H1 (cell line): ENCODE measurements at regions not wholly inside any gene's neighbourhood (a gene's known extent, or its start where the extent isn't known, plus 50 kb on each side); places are given as distances from the start of the nearest gene placed in this dataset.

Source experiments
- CTCF ChIA-PET: fragments of 300-600 bp; sonication (Branson Sonifier 250); formaldehyde crosslinking; loops from one replicate; lab custom pipeline; 2021; ENCODE audit not compliant: partially characterized antibody; lab: Charles Lee
- POLR2A ChIA-PET: fragments of 300-600 bp; sonication (Branson Sonifier 250); formaldehyde crosslinking; loops from one replicate; lab custom pipeline; 2021; ENCODE audit warnings: inconsistent platforms; ENCODE audit not compliant: partially characterized antibody; lab: Charles Lee
- DNase-seq, 2 experiments: peaks; one replicate each; pipeline versions ENCODE4 v3.0.0 to v3.0.0-alpha.2; 2010 to 2022; ENCODE audit warnings: low spot score in 2 of 2, low read depth in 1 of 2, mixed read lengths in 1 of 2
- FAIRE-seq: peaks from 2 replicates; lab custom pipeline; 2011; peaks lifted over from hg19 to GRCh38; lab: Jason Lieb, UNC
- H2AFZ ChIP-seq: 2 replicates; pipeline ENCODE4 v1.8.1; 2012; ENCODE audit warnings: low read length, inconsistent platforms
- H2AK5ac ChIP-seq: 2 replicates; pipeline ENCODE4 v1.6.1; 2013; ENCODE audit warnings: low read depth, low read length
- H2BK120ac ChIP-seq: replicated peaks from 2 replicates; pipeline ENCODE3; 2013; ENCODE audit warnings: low read depth, low read length, inconsistent platforms
- H2BK12ac ChIP-seq: 2 replicates; pipeline ENCODE4 v1.6.1; 2013; ENCODE audit warnings: low read depth, low read length
- H2BK15ac ChIP-seq: 2 replicates; pipeline ENCODE4 v1.6.1; 2013; ENCODE audit warnings: low read length
- H2BK20ac ChIP-seq: 2 replicates; pipeline ENCODE4 v1.6.1; 2013; ENCODE audit warnings: low read length
- H2BK5ac ChIP-seq: 2 replicates; pipeline ENCODE4 v1.6.1; 2013; ENCODE audit warnings: low read depth, low read length
- H3K14ac ChIP-seq: 2 replicates; pipeline ENCODE4 v1.6.1; 2013; ENCODE audit warnings: inconsistent platforms; ENCODE audit not compliant: insufficient read length
- H3K18ac ChIP-seq: 2 replicates; pipeline ENCODE4 v1.6.1; 2013; ENCODE audit warnings: low read length; ENCODE audit errors: extremely low read depth
- H3K23ac ChIP-seq: 2 replicates; pipeline ENCODE4 v1.6.1; 2013; ENCODE audit warnings: inconsistent platforms; ENCODE audit not compliant: insufficient read length
- H3K23me2 ChIP-seq: 2 replicates; pipeline ENCODE4 v1.6.1; 2013; ENCODE audit warnings: low read depth, low read length
- H3K27ac ChIP-seq: 2 replicates; pipeline ENCODE4 v1.6.1; 2011; ENCODE audit warnings: low read depth, low read length, inconsistent platforms
- H3K27me3 ChIP-seq, 4 experiments: replicated peaks in 1 of 4; 1 replicate in 1 of 4; 2 replicates in 3 of 4; pipeline versions ENCODE4 v1.6.1 to v1.8.1; 2011 to 2013; ENCODE audit warnings: low read length in 3 of 4, mild to moderate bottlenecking in 3 of 4, inconsistent platforms in 2 of 4, mixed read lengths in 2 of 4, moderate library complexity in 1 of 4; ENCODE audit not compliant: control insufficient read depth in 3 of 4, insufficient read depth in 3 of 4; ENCODE audit errors: extremely low read depth in 1 of 4
- H3K36me3 ChIP-seq, 4 experiments: 2 replicates each; pipeline versions ENCODE4 v1.6.1 to v1.8.1; 2011 to 2013; ENCODE audit warnings: mild to moderate bottlenecking in 4 of 4, low read length in 3 of 4, moderate library complexity in 2 of 4, control low read depth in 1 of 4, inconsistent platforms in 1 of 4; ENCODE audit not compliant: insufficient read depth in 4 of 4, control insufficient read depth in 2 of 4
- H3K4ac ChIP-seq: replicated peaks from 2 replicates; pipeline ENCODE3; 2013; ENCODE audit warnings: low read length, low read depth, mixed read lengths, inconsistent platforms; ENCODE audit not compliant: insufficient read length
- H3K4me1 ChIP-seq, 4 experiments: replicated peaks in 1 of 4; 1 replicate in 1 of 4; 2 replicates in 3 of 4; pipeline versions ENCODE4 v1.6.1 to v1.8.1; 2011 to 2013; ENCODE audit warnings: low read length in 3 of 4, inconsistent platforms in 2 of 4, mixed read lengths in 1 of 4; ENCODE audit not compliant: insufficient read depth in 4 of 4, control insufficient read depth in 3 of 4
- H3K4me2 ChIP-seq, 2 experiments: 2 replicates each; pipeline versions ENCODE4 v1.6.1 to v1.8.1; 2011 to 2013; ENCODE audit warnings: low read depth in 2 of 2, low read length in 2 of 2, control low read depth in 1 of 2, inconsistent platforms in 1 of 2, mild to moderate bottlenecking in 1 of 2; ENCODE audit not compliant: insufficient read depth in 1 of 2
- H3K4me3 ChIP-seq, 4 experiments: fragments of 200-600, 300-600 bp in 1 of 4; sonication (generic), shearing (Covaris generic), sonication (Bioruptor Twin) in 1 of 4; 2 replicates each; pipeline versions ENCODE4 v1.5.1 to v1.8.1; 2011 to 2016; ENCODE audit warnings: low read length in 4 of 4, low read depth in 3 of 4, control low read depth in 2 of 4, inconsistent platforms in 2 of 4, mild to moderate bottlenecking in 2 of 4, mixed read lengths in 1 of 4, moderate library complexity in 1 of 4; ENCODE audit not compliant: insufficient read depth in 2 of 4; ENCODE audit errors: extremely low read depth in 1 of 4
- H3K56ac ChIP-seq: replicated peaks from 2 replicates; pipeline ENCODE3; 2013; ENCODE audit warnings: low read depth, mild to moderate bottlenecking, mixed read lengths, low read length, inconsistent platforms; ENCODE audit not compliant: insufficient read length
- H3K79me1 ChIP-seq: 2 replicates; pipeline ENCODE4 v1.6.1; 2013; ENCODE audit warnings: low read depth, low read length, control low read depth
- H3K79me2 ChIP-seq, 2 experiments: 2 replicates each; pipeline versions ENCODE4 v1.6.1 to v1.8.1; 2012 to 2013; ENCODE audit warnings: low read length in 2 of 2, mild to moderate bottlenecking in 2 of 2, inconsistent platforms in 1 of 2; ENCODE audit not compliant: insufficient read depth in 2 of 2, control insufficient read depth in 1 of 2
- H3K9ac ChIP-seq, 4 experiments: replicated peaks in 1 of 4; 1 replicate in 1 of 4; 2 replicates in 3 of 4; pipeline versions ENCODE4 v1.6.1 to v1.8.1; 2011 to 2013; ENCODE audit warnings: low read depth in 3 of 4, low read length in 3 of 4, control low read depth in 2 of 4, mild to moderate bottlenecking in 2 of 4, moderate library complexity in 2 of 4, inconsistent platforms in 1 of 4; ENCODE audit errors: extremely low read depth in 1 of 4
- H3K9me3 ChIP-seq, 2 experiments: 2 replicates each; pipeline versions ENCODE4 v1.6.1 to v1.8.1; 2012 to 2013; ENCODE audit warnings: mild to moderate bottlenecking in 2 of 2, moderate library complexity in 2 of 2, control low read depth in 1 of 2, inconsistent platforms in 1 of 2, low read depth in 1 of 2, low read length in 1 of 2, mixed read lengths in 1 of 2; ENCODE audit not compliant: insufficient read depth in 2 of 2
- H4K20me1 ChIP-seq, 2 experiments: replicated peaks in 1 of 2; 2 replicates each; pipeline versions ENCODE3 to v1.8.1; 2011 to 2013; ENCODE audit warnings: inconsistent platforms in 2 of 2, low read length in 2 of 2, mild to moderate bottlenecking in 1 of 2; ENCODE audit not compliant: insufficient read depth in 2 of 2, control insufficient read depth in 1 of 2
- H4K5ac ChIP-seq: 2 replicates; pipeline ENCODE4 v1.6.1; 2013; ENCODE audit warnings: low read length, low read depth, mixed read lengths, inconsistent platforms; ENCODE audit not compliant: insufficient read length
- H4K8ac ChIP-seq: 2 replicates; pipeline ENCODE4 v1.8.0; 2013; ENCODE audit warnings: mild to moderate bottlenecking, moderate library complexity, low read length, inconsistent platforms; ENCODE audit not compliant: insufficient read depth; ENCODE audit errors: extremely low read depth
- H4K91ac ChIP-seq: replicated peaks from 2 replicates; pipeline ENCODE3; 2013; ENCODE audit warnings: low read length, mixed read lengths, inconsistent platforms; ENCODE audit not compliant: insufficient read length
- ASH2L ChIP-seq: fragments of 200-600, 300-600 bp; sonication (generic); IDR thresholded peaks from one replicate; pipeline ENCODE4 v1.7.1; 2017; ENCODE audit warnings: low read length
- CHD1 ChIP-seq: IDR thresholded peaks from 2 replicates; pipeline ENCODE4 v1.6.1; 2012; ENCODE audit warnings: low read depth, low read length, improper control_type of control experiment
- CREB1 ChIP-seq: IDR thresholded peaks from 2 replicates; pipeline ENCODE4 v1.6.1; 2012; ENCODE audit warnings: inconsistent platforms
- EZH2 ChIP-seq: fragments of 200-600 bp; sonication (generic); IDR thresholded peaks from 2 replicates; pipeline ENCODE4 v1.7.1; 2012; ENCODE audit warnings: low read depth, mild to moderate bottlenecking, moderate library complexity, low read length, inconsistent platforms; ENCODE audit not compliant: severe bottlenecking
- KDM1A ChIP-seq: fragments of 200-600, 300-600 bp; sonication (generic); IDR thresholded peaks from 2 replicates; pipeline ENCODE4 v1.7.1; 2016; ENCODE audit warnings: mild to moderate bottlenecking, low read length, borderline replicate concordance
- NANOG ChIP-seq: IDR thresholded peaks from 2 replicates; pipeline ENCODE4 v1.6.1; 2011; ENCODE audit warnings: low read length, low read depth, mild to moderate bottlenecking, inconsistent platforms; ENCODE audit not compliant: insufficient read depth, poor library complexity, severe bottlenecking
- POU5F1 ChIP-seq: IDR thresholded peaks from 2 replicates; pipeline ENCODE4 v1.6.1; 2011; ENCODE audit warnings: low read depth, mild to moderate bottlenecking, low read length, moderate library complexity
- RXRA ChIP-seq: IDR thresholded peaks from 2 replicates; pipeline ENCODE4 v1.6.1; 2011; ENCODE audit warnings: low read depth, mild to moderate bottlenecking, low read length, moderate library complexity; ENCODE audit not compliant: insufficient read depth
- SRF ChIP-seq: IDR thresholded peaks from 2 replicates; pipeline ENCODE4 v1.6.1; 2011; ENCODE audit warnings: mild to moderate bottlenecking, low read depth, low read length, moderate library complexity
- TAF1 ChIP-seq: IDR thresholded peaks from 2 replicates; pipeline ENCODE4 v1.6.1; 2011; ENCODE audit warnings: mild to moderate bottlenecking, low read depth, low read length
- YY1 ChIP-seq: IDR thresholded peaks from 2 replicates; pipeline ENCODE4 v1.6.1; 2011; ENCODE audit warnings: low read depth, mild to moderate bottlenecking, low read length
- WGBS, 2 experiments: shearing (Covaris generic) in 1 of 2; methylation state at CpG; one replicate each; pipeline versions ENCODE4 v1.1.6 to v1.1.7; 2013 to 2015; ENCODE audit warnings: low lambda C conversion rate in 2 of 2, mixed read lengths in 2 of 2, inconsistent platforms in 1 of 2, low coverage in 1 of 2, missing lambda C conversion rate in 1 of 2; ENCODE audit not compliant: insufficient replicate concordance in 2 of 2, insufficient coverage in 1 of 2, insufficient read length in 1 of 2; ENCODE audit errors: extremely low coverage in 1 of 2, missing lambda C conversion rate in 1 of 2; 5-methylcytosine and 5-hydroxymethylcytosine counted together
- TF ChIP-seq, protein P1 (sequence below), 3 experiments: IDR thresholded peaks; 1 replicate in 2 of 3; 2 replicates in 1 of 3; pipeline versions ENCODE4 v1.5.1 to v1.6.1; 2011; ENCODE audit warnings: low read length in 3 of 3, mild to moderate bottlenecking in 3 of 3, inconsistent platforms in 2 of 3, low read depth in 1 of 3, moderate library complexity in 1 of 3; ENCODE audit not compliant: insufficient read depth in 1 of 3; ENCODE audit errors: control extremely low read depth in 1 of 3

DNA sequence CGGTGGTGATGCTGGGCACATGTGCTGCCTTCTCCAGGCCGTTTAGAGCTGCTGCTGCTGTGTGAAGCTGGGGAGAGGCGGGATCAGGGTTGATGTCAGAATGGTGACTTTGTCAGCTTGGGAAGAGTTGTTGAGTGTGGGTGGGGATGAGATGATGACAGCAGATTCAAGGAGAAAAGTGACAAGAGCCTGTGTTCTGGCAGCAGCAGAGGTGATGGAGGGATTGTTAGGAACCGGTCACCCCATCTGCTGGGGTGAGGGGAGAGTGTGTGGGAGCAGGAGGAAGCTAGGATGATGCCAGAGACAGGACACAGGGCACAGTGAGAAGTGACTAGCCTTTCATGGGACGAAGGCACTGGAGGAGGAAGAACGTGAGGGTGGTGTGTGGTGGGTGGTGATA, 345.5 kb downstream of the RNF144A start:
- TF ChIP-seq CHD1 (no peak), ASH2L (no peak), EZH2 (no peak), POU5F1 (no peak), RXRA (no peak), NANOG (no peak), YY1 (no peak), CREB1 (no peak), KDM1A (no peak), TAF1 (no peak), SRF (no peak)
- TF ChIP-seq, protein P1, sequence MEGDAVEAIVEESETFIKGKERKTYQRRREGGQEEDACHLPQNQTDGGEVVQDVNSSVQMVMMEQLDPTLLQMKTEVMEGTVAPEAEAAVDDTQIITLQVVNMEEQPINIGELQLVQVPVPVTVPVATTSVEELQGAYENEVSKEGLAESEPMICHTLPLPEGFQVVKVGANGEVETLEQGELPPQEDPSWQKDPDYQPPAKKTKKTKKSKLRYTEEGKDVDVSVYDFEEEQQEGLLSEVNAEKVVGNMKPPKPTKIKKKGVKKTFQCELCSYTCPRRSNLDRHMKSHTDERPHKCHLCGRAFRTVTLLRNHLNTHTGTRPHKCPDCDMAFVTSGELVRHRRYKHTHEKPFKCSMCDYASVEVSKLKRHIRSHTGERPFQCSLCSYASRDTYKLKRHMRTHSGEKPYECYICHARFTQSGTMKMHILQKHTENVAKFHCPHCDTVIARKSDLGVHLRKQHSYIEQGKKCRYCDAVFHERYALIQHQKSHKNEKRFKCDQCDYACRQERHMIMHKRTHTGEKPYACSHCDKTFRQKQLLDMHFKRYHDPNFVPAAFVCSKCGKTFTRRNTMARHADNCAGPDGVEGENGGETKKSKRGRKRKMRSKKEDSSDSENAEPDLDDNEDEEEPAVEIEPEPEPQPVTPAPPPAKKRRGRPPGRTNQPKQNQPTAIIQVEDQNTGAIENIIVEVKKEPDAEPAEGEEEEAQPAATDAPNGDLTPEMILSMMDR (IDR thresholded peaks at IDR 0.05; ENCODE audit: control extremely low read depth in 1 of 3, insufficient read depth in 1 of 3, low read depth in 1 of 3, low read length in 3 of 3): no peak
- no peak for FAIRE-seq
- H2BK20ac ChIP-seq: no peak overlapping the region

More for the DNA sequence above, 345.5 kb downstream of the RNF144A start:
- Histone ChIP-seq H3K4ac (no peak overlapping the region), H3K4me3 (no peak overlapping the region), H3K79me1 (no peaks in the 10 kb centered on the region), H3K27me3 (no peaks in the 10 kb centered on the region), H3K23me2 (no peaks in the 10 kb centered on the region), H3K9ac (no peak overlapping the region), H3K18ac (no peak overlapping the region), H2AK5ac (no peak overlapping the region), H3K23ac (no peak overlapping the region), H2BK12ac (no peak overlapping the region), H2BK5ac (no peak overlapping the region), H4K5ac (no peak overlapping the region), H4K8ac (no peak overlapping the region), H3K4me1 (no peaks in the 10 kb centered on the region), H3K9me3 (peaks cover 6 to 14% of the 10 kb centered on the region in 2 experiments; a peak in 2 of 4 replicates), H2AFZ (no peak overlapping the region), H3K27ac (no peak overlapping the region), H2BK15ac (no peak overlapping the region), H4K20me1 (no peaks in the 10 kb centered on the region), H3K56ac (no peak overlapping the region), H3K14ac (no peak overlapping the region), H2BK120ac (no peak overlapping the region), H3K79me2 (no peaks in the 10 kb centered on the region), H3K4me2 (no peak overlapping the region), H4K91ac (no peak overlapping the region), H3K36me3 (no peaks in the 10 kb centered on the region)
- CTCF ChIA-PET: interaction anchor here (0.7 kb wide), 1 partner anchor 20 kb away, joined by 3 read pairs; no protein-coding TSS in a partner anchor
- DNase-seq: no peak
- POLR2A ChIA-PET: no interaction called here
- 85% methylated on average over 6 of the region's 6 CpGs; no CpG with 5 or more reads in 1 of the 2 experiments for WGBS, 2 experiments
